ENCODE measurements at regions not wholly inside any gene's neighbourhood (a gene's known extent, or its start where the extent isn't known, plus 50 kb on each side); places are given as distances from the start of the nearest gene placed in this dataset.

- TF ChIP-seq CTCF (IDR thresholded peaks at IDR 0.05; ENCODE audit: insufficient read depth, missing control alignments) = peak; percentile 41
- FAIRE-seq = peak; percentile 55
- no peak for DNase-seq (ENCODE audit: insufficient read length, low spot score)
Measured at GRCh38 chr4:151604238-151604637, 156.6 kb downstream of the GATB start.

- no peak for FAIRE-seq
- TF ChIP-seq CTCF (IDR thresholded peaks at IDR 0.05; ENCODE audit: insufficient read depth, missing control alignments) = no peak
- DNase-seq (ENCODE audit: insufficient read length, low spot score) = no peak
Measured at GRCh38 chr4:151605215-151605614, 155.6 kb downstream of the GATB start.

GRCh38 chr4:151606061-151606460, 154.7 kb downstream of the GATB start:
- FAIRE-seq (no peak), DNase-seq (ENCODE audit: insufficient read length, low spot score) (no peak)
- no peak for TF ChIP-seq CTCF (IDR thresholded peaks at IDR 0.05; ENCODE audit: insufficient read depth, missing control alignments)

GRCh38 chr4:151610229-151610628, 150.6 kb downstream of the GATB start:
- DNase-seq (ENCODE audit: insufficient read length, low spot score) (no peak), FAIRE-seq (no peak)
- TF ChIP-seq CTCF (IDR thresholded peaks at IDR 0.05; ENCODE audit: insufficient read depth, missing control alignments) = no peak

- no peak for TF ChIP-seq CTCF (IDR thresholded peaks at IDR 0.05; ENCODE audit: insufficient read depth, missing control alignments)
- DNase-seq (ENCODE audit: insufficient read length, low spot score) (no peak), FAIRE-seq (no peak)
Measured at GRCh38 chr4:151611960-151612359, 148.8 kb downstream of the GATB start.

- no peak for TF ChIP-seq CTCF (IDR thresholded peaks at IDR 0.05; ENCODE audit: insufficient read depth, missing control alignments)
- no peak for FAIRE-seq
- no peak for DNase-seq (ENCODE audit: insufficient read length, low spot score)
Measured at GRCh38 chr4:151613290-151613689, 147.5 kb downstream of the GATB start.

GRCh38 chr4:151614561-151614960, 146.2 kb downstream of the GATB start:
- TF ChIP-seq CTCF (IDR thresholded peaks at IDR 0.05; ENCODE audit: insufficient read depth, missing control alignments) = no peak
- no peak for DNase-seq (ENCODE audit: insufficient read length, low spot score)
- FAIRE-seq = no peak
